HEK293T (cell line): ENCODE measurements at regions not wholly inside any gene's neighbourhood (a gene's known extent, or its start where the extent isn't known, plus 50 kb on each side); places are given as distances from the start of the nearest gene placed in this dataset.

Source experiments
- ARNT ChIP-seq: fragments of 450-650 bp; IDR thresholded peaks from 2 replicates; pipeline ENCODE4 v1.6.1; 2017; ENCODE audit warnings: mild to moderate bottlenecking
- BHLHE40 ChIP-seq: fragments of 450-650 bp; IDR thresholded peaks from 2 replicates; pipeline ENCODE4 v1.6.1; 2016; ENCODE audit warnings: mild to moderate bottlenecking, moderate library complexity, borderline replicate concordance
- ELF4 ChIP-seq: fragments of 450-650 bp; IDR thresholded peaks from 2 replicates; pipeline ENCODE4 v1.6.1; 2017; ENCODE audit warnings: antibody characterized with exemption
- FOXK2 ChIP-seq: fragments of 450-650 bp; IDR thresholded peaks from 2 replicates; pipeline ENCODE4 v1.6.1; 2016; ENCODE audit warnings: mild to moderate bottlenecking
- FOXM1 ChIP-seq: fragments of 450-650 bp; IDR thresholded peaks from 2 replicates; pipeline ENCODE4 v1.6.1; 2017; ENCODE audit warnings: mild to moderate bottlenecking, borderline replicate concordance
- HDGF ChIP-seq: fragments of 450-650 bp; IDR thresholded peaks from 2 replicates; pipeline ENCODE4 v1.6.1; 2017; ENCODE audit warnings: antibody characterized with exemption, borderline replicate concordance
- PKNOX1 ChIP-seq: fragments of 450-650 bp; IDR thresholded peaks from 2 replicates; pipeline ENCODE4 v1.6.1; 2016
- SP1 ChIP-seq: fragments of 450-650 bp; IDR thresholded peaks from 2 replicates; pipeline ENCODE4 v1.6.1; 2017
- TARDBP ChIP-seq: fragments of 450-650 bp; IDR thresholded peaks from 2 replicates; pipeline ENCODE4 v1.6.1; 2016
- ZNF384 ChIP-seq: fragments of 450-650 bp; IDR thresholded peaks from 2 replicates; pipeline ENCODE4 v1.6.1; 2016

GRCh38 chr12:103241184-103241583 lies 254.6 kb downstream of the C12orf42 start:
- TF ChIP-seq PKNOX1 = no peak
- TF ChIP-seq ELF4 = no peak
- no peak for TF ChIP-seq SP1
- TF ChIP-seq BHLHE40 = no peak
- no peak for TF ChIP-seq FOXK2
- TF ChIP-seq HDGF = no peak
- no peak for TF ChIP-seq ARNT
- TF ChIP-seq FOXM1 = no peak
- no peak for TF ChIP-seq TARDBP
- TF ChIP-seq ZNF384 = no peak
